Pancreas (tissue), 10 donors: ENCODE measurements at regions not wholly inside any gene's neighbourhood (a gene's known extent, or its start where the extent isn't known, plus 50 kb on each side); places are given as distances from the start of the nearest gene placed in this dataset.

Source experiments
- ATAC-seq, 4 donors: fragments of 200-7000 bp; cut with Tn5 transposase; one replicate each; pipeline versions ENCODE4 v1.8.0 to v1.9.1; 2020; ENCODE audit warnings: mild to moderate bottlenecking in 4 of 4, moderate library complexity in 4 of 4
- DNase-seq, 6 donors: peaks; one replicate each; pipeline ENCODE4 v3.0.0-alpha.2; 2020
- FAIRE-seq: peaks from 2 replicates; lab custom pipeline; 2012; peaks lifted over from hg19 to GRCh38; lab: Jason Lieb, UNC
- H3K27ac ChIP-seq, 4 donors: fragments of 200-600 bp; sonication (generic); 1 replicate in 3 of 4; 2 replicates in 1 of 4; pipeline versions ENCODE4 v1.5.0 to v1.8.0; 2020
- H3K27me3 ChIP-seq, 4 donors: fragments of 200-600 bp; one replicate each; pipeline ENCODE4 v1.8.0; 2021
- H3K36me3 ChIP-seq, 3 donors: fragments of 200-600 bp; sonication (generic) in 1 of 3; one replicate each; pipeline versions ENCODE4 v1.5.0 to v1.8.0; 2020 to 2021
- H3K4me1 ChIP-seq, 3 donors: fragments of 200-600 bp; one replicate each; pipeline ENCODE4 v1.8.0; 2021
- H3K4me3 ChIP-seq, 4 donors: fragments of 200-600 bp; sonication (generic) in 2 of 4; one replicate each; pipeline versions ENCODE4 v1.5.0 to v1.8.0; 2020 to 2021
- H3K9me3 ChIP-seq, 4 donors: fragments of 200-600 bp; one replicate each; pipeline ENCODE4 v1.8.0; 2021
- CTCF ChIP-seq, 4 donors: fragments of 200-600 bp; sonication (generic) in 3 of 4; IDR thresholded peaks; one replicate each; pipeline versions ENCODE4 v1.5.0 to v1.8.0; 2021; ENCODE audit warnings: antibody characterized with exemption in 4 of 4
- WGBS, 2 donors: extraction: QIAGEN DNeasy Blood & Tissue Kit; methylation state at CpG; one replicate each; pipeline ENCODE4 v1.1.7; 2013; 5-methylcytosine and 5-hydroxymethylcytosine counted together
- intact Hi-C, 3 donors: fragments of 100-400 bp; cut with DNase I; formaldehyde crosslinking; loops; one replicate each; pipeline versions ENCODE4 v1.11.1 to v1.14.2; 2022
- donor health status: healthy with polysubstance abuse.
- donor health status: DM: no; HTN: no; CAD: no; lungs with moderate emphysema.
- donor health status: DM: no; HTN: no; CAD: no.
- donor health status: control.
- donor health status: control.
- donor health status: Bipolar disorder and iron deficiency.
- donor health status: DM: yes; HTN: yes; CAD: no.
- donor health status: DM: no; HTN: no; CAD: no.
- donor health status: DM: no; HTN: no; CAD: no.
- donor health status: DM: yes; HTN: yes; CAD: no.

GRCh38 chr5:142517840-142518239 is 168.1 kb downstream of the FGF1 start:
- H3K9me3 ChIP-seq, result no peaks in the 10 kb centered on the region
- H3K4me3 ChIP-seq, result no peak overlapping the region
- no peaks in the 10 kb centered on the region for H3K4me1 ChIP-seq
- intact Hi-C loops, result no loop called here
- ATAC-seq (no peak), DNase-seq (no peak), FAIRE-seq (no peak)
- no peak overlapping the region for H3K27ac ChIP-seq
- no peaks in the 10 kb centered on the region for H3K36me3 ChIP-seq
- TF ChIP-seq CTCF (IDR thresholded peaks at IDR 0.05), result no peak
- WGBS, 2 donors, result 63 to 84% methylated on average over 1 of the region's 1 CpG
- H3K27me3 ChIP-seq, result no peaks in the 10 kb centered on the region

- TF ChIP-seq CTCF (IDR thresholded peaks at IDR 0.05), result no peak
- ATAC-seq, result no peak
- 92 to 93% methylated on average over 3 of the region's 3 CpGs for WGBS, 2 donors
- H3K4me1 ChIP-seq, result no peaks in the 10 kb centered on the region
- no peaks in the 10 kb centered on the region for H3K9me3 ChIP-seq
- no peak overlapping the region for H3K27ac ChIP-seq
- H3K4me3 ChIP-seq, result no peak overlapping the region
- intact Hi-C loops, result no loop called here
- H3K27me3 ChIP-seq, result no peaks in the 10 kb centered on the region
- no peak for FAIRE-seq
- H3K36me3 ChIP-seq, result no peaks in the 10 kb centered on the region
- no peak for DNase-seq
Measured at GRCh38 chr5:142516732-142517131, 169.2 kb downstream of the FGF1 start.

GRCh38 chr5:142515036-142515435 is 170.9 kb downstream of the FGF1 start:
- no peak for TF ChIP-seq CTCF (IDR thresholded peaks at IDR 0.05)
- intact Hi-C loops, result no loop called here
- no peaks in the 10 kb centered on the region for H3K27me3 ChIP-seq
- H3K36me3 ChIP-seq, result no peaks in the 10 kb centered on the region
- ATAC-seq (no peak), FAIRE-seq (no peak), DNase-seq (no peak)
- no peak overlapping the region for H3K4me3 ChIP-seq
- 68 to 76% methylated on average over 2 of the region's 2 CpGs for WGBS, 2 donors
- no peak overlapping the region for H3K27ac ChIP-seq
- no peaks in the 10 kb centered on the region for H3K9me3 ChIP-seq
- no peaks in the 10 kb centered on the region for H3K4me1 ChIP-seq

- DNase-seq, result no peak
- Histone ChIP-seq H3K36me3 (no peaks in the 10 kb centered on the region), H3K9me3 (no peaks in the 10 kb centered on the region), H3K4me3 (no peak overlapping the region), H3K27ac (no peak overlapping the region), H3K27me3 (no peaks in the 10 kb centered on the region), H3K4me1 (peaks cover 0 to under 1% (median 0%) of the 10 kb centered on the region in 3 donors)
- no peak for TF ChIP-seq CTCF (IDR thresholded peaks at IDR 0.05)
- WGBS, 2 donors, result 77 to 87% methylated on average over 3 of the region's 3 CpGs
- ATAC-seq, result no peak
- intact Hi-C loops, result no loop called here
- no peak for FAIRE-seq
Measured at GRCh38 chr5:142514196-142514595, 171.7 kb downstream of the FGF1 start.

GRCh38 chr5:142512043-142513042 is 173.5 kb downstream of the FGF1 start:
- ATAC-seq (no peak), DNase-seq (no peak), FAIRE-seq (no peak)
- Histone ChIP-seq H3K36me3 (no peaks in the 10 kb centered on the region), H3K4me3 (no peak overlapping the region), H3K27me3 (no peaks in the 10 kb centered on the region), H3K9me3 (no peaks in the 10 kb centered on the region), H3K27ac (no peak overlapping the region), H3K4me1 (peaks cover 12 to 17% (median 16%) of the 10 kb centered on the region in 3 donors)
- WGBS, 2 donors, result 71 to 76% methylated on average over 16 of the region's 16 CpGs
- no peak for TF ChIP-seq CTCF (IDR thresholded peaks at IDR 0.05)
- intact Hi-C loops, result no loop called here
